OCI-LY3 (cell line): ENCODE measurements at regions not wholly inside any gene's neighbourhood (a gene's known extent, or its start where the extent isn't known, plus 50 kb on each side); places are given as distances from the start of the nearest gene placed in this dataset.

ENCODE experiments used
- H2AFZ ChIP-seq: fragments of 200-600, 300-600 bp; shearing (Covaris generic); 2 replicates; pipeline ENCODE4 v1.6.0; 2014; ENCODE audit warnings: antibody characterized with exemption, low read depth, low read length
- H3K27ac ChIP-seq: fragments of 200-600, 300-600 bp; sonication (generic); 2 replicates; pipeline ENCODE4 v1.5.1; 2014; ENCODE audit warnings: mild to moderate bottlenecking, low read length, moderate library complexity, mixed read lengths
- H3K27me3 ChIP-seq: fragments of 200-600, 300-600 bp; sonication (generic); 2 replicates; pipeline ENCODE4 v1.6.1; 2014; ENCODE audit warnings: low read depth, low read length, mixed read lengths
- H3K36me3 ChIP-seq: fragments of 200-600, 300-600 bp; sonication (generic); replicated peaks from 2 replicates; pipeline ENCODE3; 2014; ENCODE audit warnings: low read depth, low read length, mixed read lengths
- H3K4me1 ChIP-seq: fragments of 300-600, 200-600 bp; sonication (generic); 2 replicates; pipeline ENCODE4 v1.6.1; 2014; ENCODE audit warnings: low read length, mixed read lengths
- H3K4me2 ChIP-seq: fragments of 200-600, 300-600 bp; sonication (generic); 2 replicates; pipeline ENCODE4 v1.6.1; 2014; ENCODE audit warnings: low read length, mixed read lengths
- H3K4me3 ChIP-seq: fragments of 300-600, 200-600 bp; sonication (generic); 2 replicates; pipeline ENCODE4 v1.5.1; 2014; ENCODE audit warnings: antibody characterized with exemption, mild to moderate bottlenecking, low read length, moderate library complexity
- H3K79me2 ChIP-seq: fragments of 300-600, 200-600 bp; shearing (Covaris generic); 2 replicates; pipeline ENCODE4 v1.6.1; 2014; ENCODE audit warnings: mild to moderate bottlenecking, low read length, mixed read lengths
- H3K9ac ChIP-seq: fragments of 300-600, 200-600 bp; shearing (Covaris generic); 2 replicates; pipeline ENCODE4 v1.6.0; 2014; ENCODE audit warnings: mild to moderate bottlenecking, low read length, moderate library complexity
- H3K9me3 ChIP-seq: fragments of 200-600, 300-600 bp; shearing (Covaris generic); 2 replicates; pipeline ENCODE4 v1.6.1; 2014; ENCODE audit warnings: low read length, mixed read lengths; ENCODE audit not compliant: insufficient read depth
- H4K20me1 ChIP-seq: fragments of 200-600, 300-600 bp; sonication (generic); 2 replicates; pipeline ENCODE4 v1.6.1; 2016; ENCODE audit warnings: low read length, mixed read lengths; ENCODE audit not compliant: insufficient read depth
- CTCF ChIP-seq: fragments of 200-600, 300-600 bp; sonication (generic); IDR thresholded peaks from 2 replicates; pipeline ENCODE4 v1.5.1; 2014; ENCODE audit warnings: antibody characterized with exemption, low read length, low read depth
- EZH2phosphoT487 ChIP-seq: fragments of 200-600 bp; shearing (Covaris generic); IDR thresholded peaks from 2 replicates; pipeline ENCODE4 v1.6.1; 2018; ENCODE audit warnings: antibody characterized with exemption, mixed run types, low read depth

- no peaks in the 10 kb centered on the region for H3K4me1 ChIP-seq
- TF ChIP-seq CTCF (no peak), EZH2phosphoT487 (no peak)
- H3K36me3 ChIP-seq = no peaks in the 10 kb centered on the region
- H3K4me2 ChIP-seq = no peak overlapping the region
- no peaks in the 10 kb centered on the region for H3K79me2 ChIP-seq
- H3K4me3 ChIP-seq = no peak overlapping the region
- H3K9ac ChIP-seq = no peak overlapping the region
- H2AFZ ChIP-seq = no peak overlapping the region
- H4K20me1 ChIP-seq = no peaks in the 10 kb centered on the region
- no peaks in the 10 kb centered on the region for H3K9me3 ChIP-seq
- H3K27ac ChIP-seq = no peak overlapping the region
- no peaks in the 10 kb centered on the region for H3K27me3 ChIP-seq
Observed at GRCh38 chr9:105833271-105833975, 139.1 kb downstream of the TMEM38B start.

GRCh38 chr9:105834404-105834803, 140.1 kb downstream of the TMEM38B start:
- Histone ChIP-seq H3K9me3 (no peaks in the 10 kb centered on the region), H3K4me2 (no peak overlapping the region), H3K27me3 (no peaks in the 10 kb centered on the region), H3K4me1 (no peaks in the 10 kb centered on the region), H2AFZ (no peak overlapping the region), H3K9ac (no peak overlapping the region), H3K36me3 (no peaks in the 10 kb centered on the region), H3K4me3 (no peak overlapping the region), H4K20me1 (no peaks in the 10 kb centered on the region), H3K27ac (no peak overlapping the region), H3K79me2 (no peaks in the 10 kb centered on the region)
- TF ChIP-seq EZH2phosphoT487 (no peak), CTCF (no peak)

GRCh38 chr9:105835721-105836120, 141.4 kb downstream of the TMEM38B start:
- Histone ChIP-seq H3K4me3 (no peak overlapping the region), H3K79me2 (no peaks in the 10 kb centered on the region), H3K4me1 (no peaks in the 10 kb centered on the region), H3K9me3 (no peaks in the 10 kb centered on the region), H2AFZ (no peak overlapping the region), H3K4me2 (no peak overlapping the region), H3K36me3 (no peaks in the 10 kb centered on the region), H3K27ac (no peak overlapping the region), H3K9ac (no peak overlapping the region), H4K20me1 (no peaks in the 10 kb centered on the region), H3K27me3 (no peaks in the 10 kb centered on the region)
- TF ChIP-seq EZH2phosphoT487 (no peak), CTCF (no peak)

GRCh38 chr9:105836936-105837660, 142.8 kb downstream of the TMEM38B start:
- Histone ChIP-seq H3K79me2 (no peaks in the 10 kb centered on the region), H4K20me1 (no peaks in the 10 kb centered on the region), H2AFZ (no peak overlapping the region), H3K4me2 (no peak overlapping the region), H3K27ac (no peak overlapping the region), H3K27me3 (no peaks in the 10 kb centered on the region), H3K36me3 (no peaks in the 10 kb centered on the region), H3K4me3 (no peak overlapping the region), H3K4me1 (no peaks in the 10 kb centered on the region), H3K9ac (no peak overlapping the region), H3K9me3 (no peaks in the 10 kb centered on the region)
- TF ChIP-seq EZH2phosphoT487 (no peak), CTCF (no peak)
